GM19438 (cell line): ENCODE measurements at regions not wholly inside any gene's neighbourhood (a gene's known extent, or its start where the extent isn't known, plus 50 kb on each side); places are given as distances from the start of the nearest gene placed in this dataset.
"Not testable (repeated sequence)": the region's sequence is repeated elsewhere in the genome, so short reads cannot be mapped to it uniquely, and the experiment has no call there.

ENCODE experiments used
- ATAC-seq: cut with Tn5 transposase; IDR thresholded peaks from one replicate; pipeline ENCODE4 v1.9.1; 2021; ENCODE audit warnings: low read depth; ENCODE audit not compliant: unreplicated experiment

DNA sequence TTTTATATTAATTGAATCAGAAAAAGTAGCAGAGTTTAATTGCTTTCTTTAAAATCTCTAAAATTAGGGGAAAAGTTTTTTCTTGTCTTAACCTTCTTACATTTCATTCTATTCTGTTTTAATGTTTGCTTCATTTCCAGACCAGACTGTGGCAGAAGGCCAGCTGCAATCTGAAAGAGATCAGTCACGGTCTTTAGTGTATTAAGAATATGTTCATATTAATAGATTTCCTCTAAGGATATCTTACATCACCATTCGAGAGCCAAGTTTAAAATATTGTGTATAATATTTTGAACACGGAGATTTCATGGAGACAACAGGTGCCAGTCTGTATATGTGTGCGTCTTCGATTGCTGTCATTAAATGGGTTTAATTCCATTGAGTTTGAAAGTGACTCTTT is 230.9 kb upstream of the ZSWIM2 start:
- no peak for ATAC-seq

DNA sequence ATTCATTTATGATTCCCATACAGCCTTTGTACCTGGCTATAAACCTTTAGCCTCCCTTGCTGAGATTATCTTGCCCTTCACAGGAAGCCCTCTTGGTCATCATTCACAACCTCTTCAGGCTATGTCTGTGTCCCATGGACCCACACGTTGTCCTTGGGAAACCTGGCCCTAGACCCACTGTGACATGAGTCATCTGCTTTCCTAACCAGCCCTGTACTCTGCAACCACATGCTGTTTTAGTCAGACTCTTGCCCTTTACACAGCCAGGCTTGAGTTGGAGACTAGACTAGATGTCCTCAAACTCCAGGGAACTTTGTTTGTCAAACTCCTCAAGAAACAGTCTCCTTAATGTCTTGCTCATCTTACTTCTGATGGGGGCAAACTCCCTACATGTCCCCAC is 229.3 kb upstream of the ZSWIM2 start:
- ATAC-seq = no peak

GRCh38 chr2:187075671-187076070 is 226.7 kb upstream of the ZSWIM2 start:
- ATAC-seq = no peak

GRCh38 chr2:187075199-187075635 is 226.2 kb upstream of the ZSWIM2 start:
- ATAC-seq = no peak

DNA sequence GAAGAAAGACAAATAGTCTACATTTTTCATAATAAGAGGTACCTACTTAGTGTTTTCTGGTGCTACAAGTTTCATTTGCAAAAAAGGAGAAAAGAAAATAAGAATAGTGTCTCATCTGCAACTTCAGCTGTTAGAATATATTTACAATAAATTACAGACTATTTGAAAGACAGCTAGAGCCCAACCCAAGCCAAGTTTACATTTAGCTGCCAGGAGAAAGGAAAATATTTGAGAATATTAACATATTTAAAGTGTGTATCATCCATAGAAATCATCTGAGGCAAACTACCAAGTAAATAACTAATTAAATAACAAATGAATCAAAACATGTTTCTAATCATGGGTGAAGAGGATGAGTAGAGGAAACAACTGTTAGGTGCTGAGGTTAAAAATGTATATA is 209.2 kb upstream of the ZSWIM2 start:
- ATAC-seq = no peak

DNA sequence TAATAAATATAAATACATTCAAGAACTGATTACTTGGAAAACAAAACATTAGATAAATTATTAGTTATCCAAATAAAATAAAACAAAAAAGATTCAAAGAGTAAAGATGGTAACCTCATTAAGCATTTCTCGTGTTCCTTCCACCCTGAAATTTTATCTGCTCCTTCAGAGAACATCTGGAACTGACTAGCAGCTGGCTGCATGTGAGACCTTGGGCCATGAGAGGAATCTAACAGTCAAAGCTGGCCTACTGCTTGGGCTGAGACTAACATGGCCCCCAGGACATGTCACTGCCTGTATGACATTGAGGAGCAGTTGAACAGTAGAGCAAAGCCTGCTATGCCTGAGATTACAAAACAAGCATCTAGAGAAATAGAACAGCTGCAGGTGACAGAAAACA is 208.5 kb upstream of the ZSWIM2 start:
- ATAC-seq = no peak

- no peak for ATAC-seq
Observed at GRCh38 chr2:187056416-187057334, 207.7 kb upstream of the ZSWIM2 start.

DNA sequence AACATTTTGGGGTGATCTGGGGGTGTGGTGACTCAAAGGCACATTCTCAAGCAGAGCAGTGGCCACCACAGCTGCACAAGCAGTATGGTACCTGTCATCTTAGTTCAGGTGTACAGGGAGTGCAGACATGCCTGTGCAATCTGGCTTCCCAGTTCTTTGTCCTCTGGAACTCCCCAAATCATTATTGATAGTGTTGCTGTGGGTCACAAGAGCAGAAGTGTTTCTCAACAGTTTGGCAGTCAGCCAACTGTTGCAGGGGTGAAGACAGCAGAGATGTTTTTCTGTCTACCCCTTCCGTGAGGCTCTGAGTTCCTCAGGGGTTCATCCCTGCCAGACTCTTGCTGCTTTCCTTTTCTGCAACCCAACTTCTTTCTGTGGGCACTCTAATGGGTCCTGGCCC is 206.5 kb upstream of the ZSWIM2 start:
- no peak for ATAC-seq

DNA sequence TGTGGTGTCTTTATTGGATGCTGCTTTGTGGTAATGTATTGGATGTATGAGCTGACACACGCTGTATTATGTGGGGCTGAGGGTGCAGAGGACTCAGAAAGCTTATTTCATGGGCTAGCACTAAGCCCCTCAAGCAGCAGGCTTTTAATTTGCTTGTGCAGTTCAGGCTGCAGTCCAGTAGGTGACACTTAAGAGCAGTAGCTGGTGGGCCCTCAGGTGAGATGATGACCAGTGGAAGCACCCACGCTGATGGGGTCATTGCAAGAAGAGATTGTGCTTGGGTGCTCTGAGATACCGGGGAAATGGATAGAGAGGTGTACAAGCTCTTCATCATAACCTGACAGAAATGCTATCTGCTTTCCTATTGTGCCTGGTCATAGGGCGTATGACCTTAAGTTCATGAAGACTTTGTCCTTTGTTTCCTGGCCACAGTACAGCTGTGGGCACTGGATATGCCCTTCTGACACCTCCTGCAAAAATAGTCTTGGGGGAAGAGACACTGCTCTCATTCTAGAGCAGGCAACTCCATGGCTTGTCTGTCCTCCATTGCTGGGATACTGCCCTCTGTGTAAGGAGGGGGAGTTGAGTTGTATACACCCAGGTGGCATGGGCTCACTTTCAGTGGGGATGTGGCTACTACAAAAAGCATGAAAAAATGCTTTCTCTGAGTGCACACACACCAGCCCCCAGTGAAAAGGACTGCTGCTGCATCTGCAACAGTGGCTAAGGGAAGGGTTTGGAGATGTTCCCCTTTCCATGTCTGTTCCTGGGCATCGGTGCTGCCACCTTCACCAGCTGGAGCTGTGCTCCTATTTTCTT is 205.7 kb upstream of the ZSWIM2 start:
- ATAC-seq = no peak

GRCh38 chr2:187051350-187051749 is 202.4 kb upstream of the ZSWIM2 start:
- ATAC-seq = peak; percentile 79

DNA sequence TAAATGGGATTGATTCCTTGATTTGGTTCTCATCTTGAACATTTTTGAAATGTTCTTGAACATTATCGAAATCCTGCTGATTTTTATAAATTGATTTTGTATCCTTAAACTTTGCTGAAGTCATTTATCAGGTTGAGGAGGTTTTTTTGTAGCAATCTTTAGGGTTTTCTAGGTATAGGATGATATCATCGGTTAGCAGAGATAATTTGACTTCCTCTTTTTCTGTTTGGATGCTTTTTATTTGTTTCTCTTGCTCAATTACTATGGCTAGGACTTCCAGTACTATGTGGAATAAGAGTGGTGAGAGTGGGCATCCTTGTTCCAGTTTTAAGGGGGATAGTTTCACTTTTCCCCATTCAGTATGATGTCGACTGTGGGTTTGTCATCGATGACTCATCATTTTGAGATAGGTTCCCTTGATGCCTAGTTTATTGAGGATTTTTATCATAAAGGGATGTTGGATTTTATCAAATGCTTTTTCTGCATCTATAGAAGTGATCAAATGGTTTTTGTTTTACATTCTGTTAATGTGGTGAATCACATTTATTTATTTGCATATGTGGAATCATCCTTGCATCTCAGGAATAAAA is 201.5 kb upstream of the ZSWIM2 start:
- ATAC-seq = no peak

- ATAC-seq = no peak
Observed at GRCh38 chr2:187037310-187037709, 188.3 kb upstream of the ZSWIM2 start.

- ATAC-seq = no peak
Observed at GRCh38 chr2:187034434-187034833, 185.5 kb upstream of the ZSWIM2 start.

DNA sequence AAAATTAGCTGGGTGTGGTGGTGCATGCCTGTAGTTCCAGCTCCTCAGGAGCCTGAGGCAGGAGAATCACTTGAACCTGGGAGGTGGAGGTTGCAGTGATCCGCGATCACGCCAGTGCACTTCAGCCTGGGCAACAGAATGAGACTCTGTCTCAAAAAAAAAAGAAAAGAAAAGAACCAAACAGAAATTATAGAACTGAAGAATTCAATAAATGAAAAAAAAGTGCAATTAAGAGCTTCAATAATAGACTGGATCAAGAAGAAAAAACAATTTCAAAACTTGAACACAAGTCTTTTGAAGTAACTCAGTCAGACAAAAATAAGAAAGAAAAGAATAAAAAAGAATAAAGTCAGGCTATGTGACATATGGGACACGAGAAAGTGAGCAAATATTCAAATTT is 175.8 kb upstream of the ZSWIM2 start:
- ATAC-seq = no peak

- not testable (repeated sequence) for ATAC-seq
Observed at GRCh38 chr2:187023996-187024395, 175.0 kb upstream of the ZSWIM2 start.

DNA sequence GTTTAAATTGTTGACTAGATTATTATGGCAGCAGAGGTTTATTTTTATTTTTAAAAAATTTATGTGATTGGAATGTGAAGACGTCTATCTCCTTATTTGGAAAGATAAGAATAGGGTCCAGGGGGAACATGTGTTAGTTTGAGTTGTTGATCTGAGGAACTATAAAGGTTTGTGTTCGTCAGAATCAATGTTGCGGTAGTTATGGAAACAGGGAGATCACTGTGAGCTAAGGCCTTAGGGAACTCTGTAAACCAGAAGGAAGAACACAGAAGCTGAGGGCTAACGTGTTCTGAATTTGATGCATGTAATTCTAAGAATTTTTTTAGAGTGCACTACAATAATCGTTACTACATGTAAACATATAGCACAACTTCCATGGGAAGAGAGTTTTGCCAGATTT is 168.5 kb upstream of the ZSWIM2 start:
- ATAC-seq = no peak

DNA sequence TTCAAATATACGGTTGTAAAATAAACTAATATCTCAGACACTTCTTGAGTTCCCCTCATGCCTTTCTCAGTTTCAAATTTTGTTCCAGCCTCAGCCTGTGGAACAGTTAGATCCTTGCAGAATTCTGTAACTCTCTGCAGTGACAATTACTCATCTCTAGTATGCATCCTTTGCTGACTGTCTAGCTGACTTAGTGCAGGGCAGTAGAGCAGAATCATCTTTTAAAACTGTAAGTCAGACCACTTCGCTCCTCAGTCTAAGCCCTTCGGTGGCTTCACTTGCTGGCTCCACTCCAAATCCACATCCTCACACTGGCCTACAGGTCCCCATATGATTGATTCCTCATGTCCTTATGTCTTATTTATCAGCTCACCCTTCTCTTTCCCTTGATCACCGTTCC is 164.1 kb upstream of the ZSWIM2 start:
- no peak for ATAC-seq

- ATAC-seq = no peak
Observed at GRCh38 chr2:187011206-187011832, 162.3 kb upstream of the ZSWIM2 start.

GRCh38 chr2:187009483-187010239 is 160.7 kb upstream of the ZSWIM2 start:
- no peak for ATAC-seq

GRCh38 chr2:187008111-187008510 is 159.1 kb upstream of the ZSWIM2 start:
- no peak for ATAC-seq
